KOPT-K1 (cell line): ENCODE measurements at regions not wholly inside any gene's neighbourhood (a gene's known extent, or its start where the extent isn't known, plus 50 kb on each side); places are given as distances from the start of the nearest gene placed in this dataset.

ENCODE experiments used
- H3K27ac ChIP-seq: fragments of 200-600 bp; sonication (generic); 2 replicates; pipeline ENCODE4 v1.5.1; 2016; ENCODE audit warnings: antibody characterized with exemption, mild to moderate bottlenecking, low read depth, low read length; ENCODE audit not compliant: poor library complexity, severe bottlenecking
- H3K36me3 ChIP-seq: fragments of 200-600 bp; sonication (generic); 2 replicates; pipeline ENCODE4 v1.5.1; 2017; ENCODE audit warnings: antibody characterized with exemption, mild to moderate bottlenecking, low read length, moderate library complexity; ENCODE audit not compliant: insufficient read depth
- H3K9me3 ChIP-seq: fragments of 200-600 bp; sonication (generic); 2 replicates; pipeline ENCODE4 v1.5.1; 2017; ENCODE audit warnings: antibody characterized with exemption, low read length, mild to moderate bottlenecking; ENCODE audit not compliant: insufficient read depth, poor library complexity, severe bottlenecking

GRCh38 chr13:50152655-50153309 is 137.5 kb downstream of the KCNRG start:
- Histone ChIP-seq H3K9me3 (no peaks in the 10 kb centered on the region), H3K27ac (peak overlapping the region; percentile 71), H3K36me3 (no peaks in the 10 kb centered on the region)

DNA sequence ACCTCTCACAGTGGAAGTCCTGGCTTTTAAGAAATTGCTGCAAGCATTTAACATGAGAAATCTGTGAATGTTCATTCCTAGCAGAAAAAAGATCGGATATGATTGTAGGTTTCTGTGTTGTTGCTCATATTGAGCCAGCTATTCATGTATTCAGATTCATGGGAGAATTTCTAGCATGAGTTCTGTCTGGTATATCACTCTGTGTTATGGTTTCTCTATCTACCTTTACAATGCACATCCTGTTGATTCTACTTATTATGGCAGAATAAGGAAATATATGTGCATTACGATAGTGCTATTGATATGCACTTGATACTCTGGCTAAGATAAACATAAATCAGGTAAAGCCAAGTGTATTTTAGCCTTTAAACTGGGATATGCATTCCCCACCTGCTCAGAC is 138.2 kb downstream of the KCNRG start:
- Histone ChIP-seq H3K36me3 (no peaks in the 10 kb centered on the region), H3K27ac (peak overlapping the region; percentile 71), H3K9me3 (no peaks in the 10 kb centered on the region)

DNA sequence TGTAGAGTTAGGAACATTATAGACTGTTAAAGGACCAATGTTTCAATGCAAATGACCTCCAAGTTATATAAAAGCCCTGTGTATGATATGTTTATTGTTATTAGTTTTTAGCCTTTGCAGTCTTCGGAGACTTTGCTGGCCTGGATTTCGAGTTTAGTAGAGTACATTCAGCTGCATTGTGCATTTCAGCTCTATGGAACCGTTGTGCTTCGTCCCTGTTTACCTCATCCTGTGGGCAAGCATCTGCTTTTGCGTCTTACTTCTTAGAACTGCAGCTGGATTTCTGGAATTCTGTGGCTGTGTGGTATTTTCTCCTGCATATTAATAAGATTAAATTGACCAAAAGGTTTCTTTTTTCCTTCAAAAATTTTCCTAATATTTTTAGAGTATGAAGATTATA is 138.6 kb downstream of the KCNRG start:
- no peaks in the 10 kb centered on the region for H3K9me3 ChIP-seq
- no peaks in the 10 kb centered on the region for H3K36me3 ChIP-seq
- peak overlapping the region; percentile 71 for H3K27ac ChIP-seq

DNA sequence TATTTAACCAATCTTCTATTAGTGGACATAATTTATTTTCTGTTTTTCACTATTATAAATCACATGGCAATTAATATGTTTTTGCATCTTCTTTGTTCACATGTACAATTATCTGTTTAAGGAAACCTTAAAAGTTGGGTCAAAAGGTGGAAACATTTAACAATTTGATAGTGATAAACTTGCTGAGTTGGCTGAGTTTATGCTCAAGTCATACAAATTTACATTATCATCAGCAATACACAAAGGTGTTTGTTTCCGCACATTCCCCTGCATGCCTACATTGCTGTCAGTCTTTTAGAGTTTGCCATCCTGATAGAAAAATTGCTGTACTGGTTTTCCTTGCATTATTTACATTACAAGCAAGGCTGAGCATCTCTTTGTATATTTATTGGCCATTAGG is 139.5 kb downstream of the KCNRG start:
- Histone ChIP-seq H3K27ac (no peak overlapping the region), H3K9me3 (no peaks in the 10 kb centered on the region)

GRCh38 chr13:50156140-50156539 is 140.9 kb downstream of the KCNRG start:
- no peaks in the 10 kb centered on the region for H3K36me3 ChIP-seq
- H3K9me3 ChIP-seq: no peaks in the 10 kb centered on the region
- no peak overlapping the region for H3K27ac ChIP-seq

More for the DNA sequence above, 139.5 kb downstream of the KCNRG start:
- no peaks in the 10 kb centered on the region for H3K36me3 ChIP-seq

DNA sequence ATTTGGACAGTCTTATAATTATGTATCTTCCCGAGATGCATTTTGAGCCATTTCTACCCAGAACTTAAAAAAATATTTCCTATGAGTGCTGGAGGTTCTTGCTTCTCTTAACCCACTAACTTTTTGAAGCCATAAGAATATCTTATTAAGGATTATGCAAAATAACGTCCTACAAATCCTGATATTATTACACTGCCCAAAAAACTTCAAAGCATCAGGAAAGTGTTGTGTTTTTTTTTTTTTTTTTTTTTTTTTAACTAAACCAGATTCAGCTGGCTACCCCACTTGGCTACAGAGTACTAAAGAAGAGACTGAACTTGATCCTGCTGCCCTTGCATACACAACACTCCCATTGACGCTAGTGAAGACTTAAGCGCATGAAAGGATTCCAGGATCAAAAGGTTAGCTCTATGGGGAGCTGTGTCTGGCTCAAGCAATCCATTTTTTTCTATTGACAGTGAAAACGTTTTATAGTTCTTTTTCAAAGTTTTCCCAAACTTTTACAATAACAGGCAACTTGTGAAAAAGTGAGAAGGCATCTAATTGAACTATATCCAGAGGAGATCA is 141.4 kb downstream of the KCNRG start:
- H3K27ac ChIP-seq: no peak overlapping the region
- no peaks in the 10 kb centered on the region for H3K9me3 ChIP-seq
- no peaks in the 10 kb centered on the region for H3K36me3 ChIP-seq

DNA sequence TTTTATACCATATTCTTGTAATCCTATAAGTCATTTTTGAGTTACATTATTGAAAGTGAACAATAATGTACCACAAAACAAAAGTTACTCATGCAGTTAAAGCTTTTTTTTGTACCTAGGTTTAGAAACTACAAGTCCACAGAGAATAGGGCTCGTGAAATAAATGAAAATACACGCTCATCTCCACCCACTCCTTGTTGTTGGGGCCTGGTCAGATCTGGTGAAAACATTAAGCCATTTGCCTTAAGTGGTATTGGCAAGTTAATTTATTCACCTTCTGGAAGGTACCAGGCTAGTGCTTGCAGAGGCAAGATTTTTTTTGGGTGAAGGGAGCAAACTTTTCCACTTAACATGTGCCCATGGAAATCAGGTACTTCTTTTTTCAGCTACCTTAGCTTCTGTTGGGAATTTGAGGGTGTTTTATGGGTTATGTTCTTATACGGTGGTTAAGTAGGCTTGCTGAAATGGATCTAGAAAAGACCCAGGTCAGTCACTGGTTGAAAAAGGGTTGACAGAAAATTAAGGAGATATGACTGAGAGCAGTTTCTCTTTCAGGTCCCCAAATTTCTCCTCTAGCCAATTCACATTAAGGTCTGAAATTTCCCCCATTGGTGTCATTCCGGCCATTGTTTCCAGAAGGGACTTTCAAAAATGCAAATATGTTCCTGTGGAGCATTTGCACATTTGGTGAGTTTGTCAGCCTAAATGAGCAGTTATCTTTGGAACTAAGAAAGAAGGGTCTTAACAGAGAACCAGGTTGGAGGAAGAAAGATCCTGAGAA is 143.3 kb downstream of the KCNRG start:
- H3K36me3 ChIP-seq: no peaks in the 10 kb centered on the region
- no peak overlapping the region for H3K27ac ChIP-seq
- no peaks in the 10 kb centered on the region for H3K9me3 ChIP-seq

GRCh38 chr13:50159607-50160006 is 144.4 kb downstream of the KCNRG start:
- no peaks in the 10 kb centered on the region for H3K9me3 ChIP-seq
- H3K27ac ChIP-seq: no peak overlapping the region
- no peaks in the 10 kb centered on the region for H3K36me3 ChIP-seq

DNA sequence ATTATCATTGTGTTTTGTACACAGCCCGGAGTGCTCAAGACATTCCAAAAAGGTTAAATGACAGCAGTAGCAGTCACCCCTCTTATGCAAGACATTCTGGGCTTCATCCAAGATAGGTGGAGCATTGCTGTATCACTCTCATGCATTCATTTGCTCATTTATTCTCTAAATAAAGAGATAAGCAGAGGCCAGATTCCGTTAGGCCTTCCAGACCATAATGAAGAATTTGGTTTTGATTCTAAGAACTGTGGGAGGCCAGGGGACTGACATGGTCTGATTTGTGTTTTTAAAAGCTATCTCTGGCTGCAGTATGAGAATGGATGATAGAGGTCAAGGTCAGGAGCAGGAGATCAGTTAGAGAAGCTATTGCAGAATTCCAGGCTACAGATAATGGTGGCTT is 145.8 kb downstream of the KCNRG start:
- Histone ChIP-seq H3K9me3 (peaks cover 3% of the 10 kb centered on the region), H3K27ac (no peak overlapping the region)

GRCh38 chr13:50162001-50162400 is 146.8 kb downstream of the KCNRG start:
- Histone ChIP-seq H3K9me3 (peaks cover 3% of the 10 kb centered on the region), H3K36me3 (no peaks in the 10 kb centered on the region), H3K27ac (no peak overlapping the region)

More for the DNA sequence above, 145.8 kb downstream of the KCNRG start:
- no peaks in the 10 kb centered on the region for H3K36me3 ChIP-seq

GRCh38 chr13:50162567-50162966 is 147.3 kb downstream of the KCNRG start:
- Histone ChIP-seq H3K27ac (no peak overlapping the region), H3K36me3 (no peaks in the 10 kb centered on the region), H3K9me3 (peaks cover 3% of the 10 kb centered on the region)

- Histone ChIP-seq H3K36me3 (no peaks in the 10 kb centered on the region), H3K27ac (no peak overlapping the region), H3K9me3 (peaks cover 3% of the 10 kb centered on the region)
Measured at GRCh38 chr13:50167224-50167947, 152.1 kb downstream of the KCNRG start.

DNA sequence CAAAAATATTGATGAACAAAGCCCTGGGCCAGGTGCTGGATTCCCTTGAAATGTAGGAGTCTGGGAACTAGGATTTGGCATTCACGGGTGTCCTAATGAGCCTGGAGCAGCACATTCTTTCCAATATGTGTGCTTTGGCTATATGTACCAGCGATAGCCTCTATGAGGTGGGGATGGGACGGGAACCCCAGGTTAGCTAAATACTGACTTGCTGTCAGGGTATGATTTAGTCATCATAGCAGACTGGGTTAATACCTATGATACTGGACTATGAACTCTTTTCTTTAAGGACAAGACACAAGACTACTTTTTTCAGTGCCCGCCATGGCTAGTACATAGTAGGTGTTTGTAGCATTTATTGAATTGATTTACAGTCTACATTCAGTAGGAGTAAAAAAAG is 152.7 kb downstream of the KCNRG start:
- Histone ChIP-seq H3K27ac (no peak overlapping the region), H3K36me3 (no peaks in the 10 kb centered on the region), H3K9me3 (peaks cover 3% of the 10 kb centered on the region)

DNA sequence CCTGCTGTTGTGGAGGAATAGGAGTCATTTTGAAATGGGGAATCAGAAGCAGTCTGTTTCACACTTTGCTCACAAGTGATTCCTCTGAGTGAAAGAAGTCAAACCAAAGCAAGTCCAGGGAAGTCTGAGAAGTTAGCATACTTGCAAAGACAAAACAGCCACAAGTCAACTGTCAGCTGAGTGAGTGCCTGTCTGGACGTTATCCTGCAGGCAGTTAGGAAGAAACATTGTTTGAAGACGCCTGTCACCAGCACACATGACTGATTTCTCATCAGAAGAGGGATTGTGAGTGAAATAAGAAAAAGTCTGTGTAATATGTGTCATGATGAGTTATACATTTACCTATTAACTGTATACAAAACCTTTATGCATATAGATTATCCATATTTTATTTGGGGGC is 153.5 kb downstream of the KCNRG start:
- Histone ChIP-seq H3K27ac (no peak overlapping the region), H3K9me3 (peaks cover 3% of the 10 kb centered on the region)

GRCh38 chr13:50170447-50171037 is 155.3 kb downstream of the KCNRG start:
- H3K27ac ChIP-seq: no peak overlapping the region
- H3K9me3 ChIP-seq: no peaks in the 10 kb centered on the region
- H3K36me3 ChIP-seq: no peaks in the 10 kb centered on the region

More for the DNA sequence above, 153.5 kb downstream of the KCNRG start:
- H3K36me3 ChIP-seq: no peaks in the 10 kb centered on the region
